ENCODE measurements at regions not wholly inside any gene's neighbourhood (a gene's known extent, or its start where the extent isn't known, plus 50 kb on each side); places are given as distances from the start of the nearest gene placed in this dataset.

GRCh38 chr11:33476945-33477606 lies 219.9 kb downstream of the HIPK3 start:
- Mint-ChIP-seq H3K27me3 (ENCODE audit: low read depth in 3 of 3) (peaks cover 2 to 14% (median 10%) of the 10 kb centered on the region in 3 donors), H3K27ac (no peak overlapping the region), H3K36me3 (no peaks in the 10 kb centered on the region), H3K9me3 (no peaks in the 10 kb centered on the region), H3K4me1 (no peaks in the 10 kb centered on the region), H3K4me3 (no peak overlapping the region)
- DNase-seq, result no peak

- no peak overlapping the region for H3K27ac Mint-ChIP-seq
- no peaks in the 10 kb centered on the region for H3K4me1 Mint-ChIP-seq
- no peak for DNase-seq
- H3K4me3 Mint-ChIP-seq, result no peak overlapping the region
- H3K27me3 Mint-ChIP-seq (ENCODE audit: low read depth in 3 of 3), result peaks cover 0 to 14% (median 11%) of the 10 kb centered on the region in 3 donors
- H3K36me3 Mint-ChIP-seq, result no peaks in the 10 kb centered on the region
- H3K9me3 Mint-ChIP-seq, result peaks cover 0 to 3% (median 0%) of the 10 kb centered on the region in 6 donors
Measured at GRCh38 chr11:33475993-33476392, 218.8 kb downstream of the HIPK3 start.

- Mint-ChIP-seq H3K36me3 (no peaks in the 10 kb centered on the region), H3K4me1 (no peaks in the 10 kb centered on the region), H3K9me3 (peaks cover 0 to 3% (median 0%) of the 10 kb centered on the region in 6 donors), H3K27ac (no peak overlapping the region), H3K27me3 (ENCODE audit: low read depth in 3 of 3) (peaks cover 4 to 14% (median 12%) of the 10 kb centered on the region in 3 donors), H3K4me3 (no peak overlapping the region)
- DNase-seq, result no peak
Measured at GRCh38 chr11:33474866-33475265, 217.7 kb downstream of the HIPK3 start.

GRCh38 chr11:33471541-33471940 lies 214.4 kb downstream of the HIPK3 start:
- Mint-ChIP-seq H3K4me1 (no peaks in the 10 kb centered on the region), H3K27me3 (ENCODE audit: low read depth in 3 of 3) (peaks cover 4 to 12% (median 9%) of the 10 kb centered on the region in 3 donors), H3K9me3 (peaks cover 0 to 3% (median 0%) of the 10 kb centered on the region in 6 donors), H3K4me3 (no peak overlapping the region), H3K36me3 (no peaks in the 10 kb centered on the region), H3K27ac (no peak overlapping the region)
- DNase-seq, result no peak

- Mint-ChIP-seq H3K9me3 (peaks cover 0 to 5% (median 0%) of the 10 kb centered on the region in 6 donors), H3K27me3 (ENCODE audit: low read depth in 3 of 3) (peaks cover 3 to 11% (median 4%) of the 10 kb centered on the region in 3 donors), H3K36me3 (no peaks in the 10 kb centered on the region), H3K27ac (no peak overlapping the region), H3K4me1 (no peaks in the 10 kb centered on the region), H3K4me3 (no peak overlapping the region)
- DNase-seq, result no peak
Measured at GRCh38 chr11:33467966-33468365, 210.8 kb downstream of the HIPK3 start.

- peaks cover 0 to 2% (median 0%) of the 10 kb centered on the region in 6 donors for H3K9me3 Mint-ChIP-seq
- no peak overlapping the region for H3K4me3 Mint-ChIP-seq
Measured at GRCh38 chr11:33463059-33463458, 205.9 kb downstream of the HIPK3 start.

GRCh38 chr11:33461369-33462125 lies 204.4 kb downstream of the HIPK3 start:
- peaks cover 0 to 2% (median 0%) of the 10 kb centered on the region in 6 donors for H3K9me3 Mint-ChIP-seq
- no peak overlapping the region for H3K27ac Mint-ChIP-seq
- H3K27me3 Mint-ChIP-seq (ENCODE audit: low read depth in 3 of 3), result peaks cover 0 to 10% (median 0%) of the 10 kb centered on the region in 3 donors
- no peaks in the 10 kb centered on the region for H3K4me1 Mint-ChIP-seq
- no peaks in the 10 kb centered on the region for H3K36me3 Mint-ChIP-seq
- no peak for DNase-seq
- H3K4me3 Mint-ChIP-seq, result no peak overlapping the region

More at GRCh38 chr11:33463059-33463458, 205.9 kb downstream of the HIPK3 start:
- Mint-ChIP-seq H3K27ac (no peak overlapping the region), H3K4me1 (no peaks in the 10 kb centered on the region), H3K27me3 (ENCODE audit: low read depth in 3 of 3) (peaks cover 0 to 9% (median 0%) of the 10 kb centered on the region in 3 donors), H3K36me3 (no peaks in the 10 kb centered on the region)
- DNase-seq, result no peak

GRCh38 chr11:33457948-33458347 lies 200.8 kb downstream of the HIPK3 start:
- H3K36me3 Mint-ChIP-seq, result no peaks in the 10 kb centered on the region
- H3K27me3 Mint-ChIP-seq (ENCODE audit: low read depth in 3 of 3), result peaks cover 0 to 13% (median 0%) of the 10 kb centered on the region in 3 donors
- no peak overlapping the region for H3K4me3 Mint-ChIP-seq
- no peak overlapping the region for H3K27ac Mint-ChIP-seq
- no peaks in the 10 kb centered on the region for H3K4me1 Mint-ChIP-seq
- no peak for DNase-seq
- no peaks in the 10 kb centered on the region for H3K9me3 Mint-ChIP-seq

GRCh38 chr11:33455867-33456463 lies 198.8 kb downstream of the HIPK3 start:
- DNase-seq, result no peak
- no peak overlapping the region for H3K4me3 Mint-ChIP-seq
- no peaks in the 10 kb centered on the region for H3K36me3 Mint-ChIP-seq
- H3K27me3 Mint-ChIP-seq (ENCODE audit: low read depth in 3 of 3), result peaks cover 0 to 13% (median 0%) of the 10 kb centered on the region in 3 donors
- H3K27ac Mint-ChIP-seq, result no peak overlapping the region
- H3K9me3 Mint-ChIP-seq, result no peaks in the 10 kb centered on the region
- H3K4me1 Mint-ChIP-seq, result no peaks in the 10 kb centered on the region

GRCh38 chr11:33454264-33454663 lies 197.1 kb downstream of the HIPK3 start:
- no peak for DNase-seq

GRCh38 chr11:33452836-33453624 lies 195.8 kb downstream of the HIPK3 start:
- Mint-ChIP-seq H3K9me3 (no peaks in the 10 kb centered on the region), H3K4me3 (no peak overlapping the region), H3K27me3 (ENCODE audit: low read depth in 3 of 3) (peaks cover 0 to 9% (median 3%) of the 10 kb centered on the region in 3 donors), H3K4me1 (no peaks in the 10 kb centered on the region), H3K27ac (no peak overlapping the region), H3K36me3 (no peaks in the 10 kb centered on the region)
- DNase-seq, result no peak

More at GRCh38 chr11:33454264-33454663, 197.1 kb downstream of the HIPK3 start:
- H3K27me3 Mint-ChIP-seq (ENCODE audit: low read depth in 3 of 3), result peaks cover 0 to 13% (median 1%) of the 10 kb centered on the region in 3 donors
- H3K9me3 Mint-ChIP-seq, result no peaks in the 10 kb centered on the region
- no peak overlapping the region for H3K4me3 Mint-ChIP-seq
- H3K36me3 Mint-ChIP-seq, result no peaks in the 10 kb centered on the region
- no peaks in the 10 kb centered on the region for H3K4me1 Mint-ChIP-seq
- no peak overlapping the region for H3K27ac Mint-ChIP-seq

GRCh38 chr11:33451364-33451763 lies 194.2 kb downstream of the HIPK3 start:
- peaks cover 0 to 7% (median 3%) of the 10 kb centered on the region in 3 donors for H3K27me3 Mint-ChIP-seq (ENCODE audit: low read depth in 3 of 3)
- DNase-seq, result no peak
- H3K9me3 Mint-ChIP-seq, result no peaks in the 10 kb centered on the region
- no peak overlapping the region for H3K27ac Mint-ChIP-seq
- no peak overlapping the region for H3K4me3 Mint-ChIP-seq
- H3K4me1 Mint-ChIP-seq, result no peaks in the 10 kb centered on the region
- H3K36me3 Mint-ChIP-seq, result no peaks in the 10 kb centered on the region

- peaks cover 0 to 7% (median 3%) of the 10 kb centered on the region in 3 donors for H3K27me3 Mint-ChIP-seq (ENCODE audit: low read depth in 3 of 3)
- H3K27ac Mint-ChIP-seq, result no peak overlapping the region
Measured at GRCh38 chr11:33449798-33450197, 192.6 kb downstream of the HIPK3 start.

More at GRCh38 chr11:33449798-33450197, 192.6 kb downstream of the HIPK3 start:
- no peaks in the 10 kb centered on the region for H3K4me1 Mint-ChIP-seq
- H3K36me3 Mint-ChIP-seq, result no peaks in the 10 kb centered on the region
- DNase-seq, result no peak
- no peak overlapping the region for H3K4me3 Mint-ChIP-seq
- peaks cover 0 to 2% (median 0%) of the 10 kb centered on the region in 6 donors for H3K9me3 Mint-ChIP-seq

Data from immature natural killer cell (primary cell).